WTC11 (cell line): ENCODE measurements at regions not wholly inside any gene's neighbourhood (a gene's known extent, or its start where the extent isn't known, plus 50 kb on each side); places are given as distances from the start of the nearest gene placed in this dataset.

Experiments
- CTCF ChIP-seq: fragments of 200-600 bp; IDR thresholded peaks from 2 replicates; pipeline ENCODE4 v1.8.0; 2022; ENCODE audit warnings: antibody characterized with exemption
- E2F4 ChIP-seq: sonication (generic); formaldehyde crosslinking; IDR thresholded peaks from 2 replicates; pipeline ENCODE4 v1.8.1; 2022; ENCODE audit warnings: low read depth, mild to moderate bottlenecking, moderate library complexity, missing genetic modification reagents, borderline replicate concordance
- SP1 ChIP-seq: sonication (generic); formaldehyde crosslinking; conservative IDR thresholded peaks from 2 replicates; pipeline ENCODE4 v1.8.1; 2022; ENCODE audit warnings: missing genetic modification reagents
- TEAD4 ChIP-seq: sonication (generic); formaldehyde crosslinking; IDR thresholded peaks from 2 replicates; pipeline ENCODE4 v1.8.0; 2022; ENCODE audit warnings: mild to moderate bottlenecking, missing genetic modification reagents
- ZNF121 ChIP-seq: sonication (generic); formaldehyde crosslinking; IDR thresholded peaks from 2 replicates; pipeline ENCODE4 v1.8.0; 2023; ENCODE audit warnings: missing genetic modification reagents
- TF ChIP-seq, protein P1 (sequence below): sonication (generic); formaldehyde crosslinking; IDR thresholded peaks from 2 replicates; pipeline ENCODE4 v1.8.1; 2023; ENCODE audit warnings: mild to moderate bottlenecking, missing genetic modification reagents, borderline replicate concordance
- TF ChIP-seq, protein P2 (sequence below): fragments of 250-450 bp; sonication (Bioruptor Pico); IDR thresholded peaks from 2 replicates; pipeline ENCODE4 v1.9.0; 2021; ENCODE audit warnings: mild to moderate bottlenecking
- TF ChIP-seq, protein P3 (sequence below): sonication (generic); formaldehyde crosslinking; IDR thresholded peaks from 2 replicates; pipeline ENCODE4 v1.8.0; 2022; ENCODE audit warnings: mild to moderate bottlenecking, missing genetic modification reagents

DNA sequence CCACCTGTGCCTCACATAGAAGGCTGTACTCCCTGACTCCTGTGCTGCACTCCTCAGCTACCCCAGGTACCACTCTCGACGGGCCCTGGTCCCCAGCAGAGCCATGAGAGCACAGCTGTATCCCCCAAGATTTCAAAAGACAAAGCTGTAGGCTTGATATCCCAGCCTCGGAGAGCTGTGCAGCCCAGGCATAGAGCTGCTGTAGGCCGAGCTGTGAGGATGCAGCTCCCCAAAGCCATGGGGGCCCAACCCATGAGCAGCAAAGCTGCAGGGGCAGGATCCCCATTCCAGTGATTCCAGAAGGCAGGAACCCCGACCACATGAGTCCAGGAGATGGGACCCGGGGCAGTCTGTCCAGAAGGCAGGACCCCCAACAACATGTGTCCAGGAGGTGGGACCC lies 123.8 kb upstream of the CBLN2 start:
- TF ChIP-seq CTCF (no peak), SP1 (CRISPR knock-in tag) (no peak), E2F4 (CRISPR knock-in tag) (no peak), ZNF121 (CRISPR knock-in tag) (no peak), TEAD4 (CRISPR knock-in tag) (no peak)
- TF ChIP-seq, protein P1, sequence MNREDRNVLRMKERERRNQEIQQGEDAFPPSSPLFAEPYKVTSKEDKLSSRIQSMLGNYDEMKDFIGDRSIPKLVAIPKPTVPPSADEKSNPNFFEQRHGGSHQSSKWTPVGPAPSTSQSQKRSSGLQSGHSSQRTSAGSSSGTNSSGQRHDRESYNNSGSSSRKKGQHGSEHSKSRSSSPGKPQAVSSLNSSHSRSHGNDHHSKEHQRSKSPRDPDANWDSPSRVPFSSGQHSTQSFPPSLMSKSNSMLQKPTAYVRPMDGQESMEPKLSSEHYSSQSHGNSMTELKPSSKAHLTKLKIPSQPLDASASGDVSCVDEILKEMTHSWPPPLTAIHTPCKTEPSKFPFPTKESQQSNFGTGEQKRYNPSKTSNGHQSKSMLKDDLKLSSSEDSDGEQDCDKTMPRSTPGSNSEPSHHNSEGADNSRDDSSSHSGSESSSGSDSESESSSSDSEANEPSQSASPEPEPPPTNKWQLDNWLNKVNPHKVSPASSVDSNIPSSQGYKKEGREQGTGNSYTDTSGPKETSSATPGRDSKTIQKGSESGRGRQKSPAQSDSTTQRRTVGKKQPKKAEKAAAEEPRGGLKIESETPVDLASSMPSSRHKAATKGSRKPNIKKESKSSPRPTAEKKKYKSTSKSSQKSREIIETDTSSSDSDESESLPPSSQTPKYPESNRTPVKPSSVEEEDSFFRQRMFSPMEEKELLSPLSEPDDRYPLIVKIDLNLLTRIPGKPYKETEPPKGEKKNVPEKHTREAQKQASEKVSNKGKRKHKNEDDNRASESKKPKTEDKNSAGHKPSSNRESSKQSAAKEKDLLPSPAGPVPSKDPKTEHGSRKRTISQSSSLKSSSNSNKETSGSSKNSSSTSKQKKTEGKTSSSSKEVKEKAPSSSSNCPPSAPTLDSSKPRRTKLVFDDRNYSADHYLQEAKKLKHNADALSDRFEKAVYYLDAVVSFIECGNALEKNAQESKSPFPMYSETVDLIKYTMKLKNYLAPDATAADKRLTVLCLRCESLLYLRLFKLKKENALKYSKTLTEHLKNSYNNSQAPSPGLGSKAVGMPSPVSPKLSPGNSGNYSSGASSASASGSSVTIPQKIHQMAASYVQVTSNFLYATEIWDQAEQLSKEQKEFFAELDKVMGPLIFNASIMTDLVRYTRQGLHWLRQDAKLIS (CRISPR knock-in tag) = no peak
- TF ChIP-seq, protein P2, sequence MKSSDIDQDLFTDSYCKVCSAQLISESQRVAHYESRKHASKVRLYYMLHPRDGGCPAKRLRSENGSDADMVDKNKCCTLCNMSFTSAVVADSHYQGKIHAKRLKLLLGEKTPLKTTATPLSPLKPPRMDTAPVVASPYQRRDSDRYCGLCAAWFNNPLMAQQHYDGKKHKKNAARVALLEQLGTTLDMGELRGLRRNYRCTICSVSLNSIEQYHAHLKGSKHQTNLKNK = no peak
- TF ChIP-seq, protein P3, sequence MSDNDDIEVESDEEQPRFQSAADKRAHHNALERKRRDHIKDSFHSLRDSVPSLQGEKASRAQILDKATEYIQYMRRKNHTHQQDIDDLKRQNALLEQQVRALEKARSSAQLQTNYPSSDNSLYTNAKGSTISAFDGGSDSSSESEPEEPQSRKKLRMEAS (CRISPR knock-in tag) = no peak
